ENCODE measurements at regions not wholly inside any gene's neighbourhood (a gene's known extent, or its start where the extent isn't known, plus 50 kb on each side); places are given as distances from the start of the nearest gene placed in this dataset.

- Mint-ChIP-seq H3K4me3 (no peak overlapping the region), H3K27ac (no peak overlapping the region), H3K36me3 (peaks cover 0 to 4% of the 10 kb centered on the region in 2 donors), H3K27me3 (peaks cover 0 to 1% of the 10 kb centered on the region in 2 donors), H3K9me3 (peaks cover 0 to 21% (median 9%) of the 10 kb centered on the region in 8 donors), H3K4me1 (no peaks in the 10 kb centered on the region)
- intact Hi-C loops (cut with micrococcal nuclease), result no loop called here
- Histone ChIP-seq H3K36me3 (ENCODE audit: insufficient read depth, low read length) (no peaks in the 10 kb centered on the region), H3K27me3 (ENCODE audit: insufficient read depth, low read length) (no peaks in the 10 kb centered on the region), H3K4me1 (ENCODE audit: insufficient read depth, low read length) (no peaks in the 10 kb centered on the region), H3K27ac (ENCODE audit: low read depth, low read length) (no peak overlapping the region), H3K9me3 (ENCODE audit: control insufficient read depth in 1 of 2, low read length in 2 of 2) (peaks cover 0 to 4% of the 10 kb centered on the region in 2 donors), H3K4me3 (ENCODE audit: low read length in 2 of 2) (no peak overlapping the region)
- DNase-seq, result no peak
- CTCF ChIA-PET (ENCODE audit: partially characterized antibody), result no interaction called here
- POLR2A ChIA-PET (ENCODE audit: partially characterized antibody), result no interaction called here
Observed at GRCh38 chr6:132227904-132228303, 173.4 kb downstream of the MOXD1 start.

GRCh38 chr6:132224943-132225342 is 176.3 kb downstream of the MOXD1 start:
- Histone ChIP-seq H3K27me3 (ENCODE audit: insufficient read depth, low read length) (no peaks in the 10 kb centered on the region), H3K9me3 (ENCODE audit: control insufficient read depth in 1 of 2, low read length in 2 of 2) (peaks cover 0 to 4% of the 10 kb centered on the region in 2 donors), H3K4me3 (ENCODE audit: low read length in 2 of 2) (no peak overlapping the region), H3K4me1 (ENCODE audit: insufficient read depth, low read length) (no peaks in the 10 kb centered on the region), H3K27ac (ENCODE audit: low read depth, low read length) (no peak overlapping the region), H3K36me3 (ENCODE audit: insufficient read depth, low read length) (no peaks in the 10 kb centered on the region)
- no peak overlapping the region for H3K4me3 Mint-ChIP-seq
- H3K27ac Mint-ChIP-seq, result no peak overlapping the region
- H3K27me3 Mint-ChIP-seq, result peaks cover 0 to 1% of the 10 kb centered on the region in 2 donors
- ChIA-PET CTCF (ENCODE audit: partially characterized antibody) (no interaction called here), POLR2A (ENCODE audit: partially characterized antibody) (no interaction called here)
- DNase-seq, result no peak
- intact Hi-C loops (cut with micrococcal nuclease), result no loop called here
- peaks cover 0 to 4% of the 10 kb centered on the region in 2 donors for H3K36me3 Mint-ChIP-seq
- H3K4me1 Mint-ChIP-seq, result no peaks in the 10 kb centered on the region
- H3K9me3 Mint-ChIP-seq, result peaks cover 0 to 21% (median 9%) of the 10 kb centered on the region in 8 donors

GRCh38 chr6:132220800-132221199 is 180.5 kb downstream of the MOXD1 start:
- no peaks in the 10 kb centered on the region for H3K4me1 ChIP-seq (ENCODE audit: insufficient read depth, low read length)
- no peak overlapping the region for H3K4me3 Mint-ChIP-seq
- no peak overlapping the region for H3K27ac Mint-ChIP-seq
- POLR2A ChIA-PET (ENCODE audit: partially characterized antibody), result no interaction called here
- CTCF ChIA-PET (ENCODE audit: partially characterized antibody), result interaction anchor here (1.3 to 1.5 kb wide), 2 partner anchors 59 to 306 kb away, joined by 4 to 6 read pairs; no protein-coding TSS in a partner anchor
- no peak for DNase-seq
- H3K4me1 Mint-ChIP-seq, result no peaks in the 10 kb centered on the region
- H3K36me3 Mint-ChIP-seq, result no peaks in the 10 kb centered on the region
- no peaks in the 10 kb centered on the region for H3K27me3 ChIP-seq (ENCODE audit: insufficient read depth, low read length)
- peaks cover 1 to 2% of the 10 kb centered on the region in 2 donors for H3K27me3 Mint-ChIP-seq
- no peaks in the 10 kb centered on the region for H3K36me3 ChIP-seq (ENCODE audit: insufficient read depth, low read length)
- H3K9me3 Mint-ChIP-seq, result peaks cover 0 to 12% (median 5%) of the 10 kb centered on the region in 8 donors
- intact Hi-C loops (cut with micrococcal nuclease), result no loop called here
- no peak overlapping the region for H3K4me3 ChIP-seq (ENCODE audit: low read length in 2 of 2)
- H3K9me3 ChIP-seq (ENCODE audit: control insufficient read depth in 1 of 2, low read length in 2 of 2), result no peaks in the 10 kb centered on the region
- no peak overlapping the region for H3K27ac ChIP-seq (ENCODE audit: low read depth, low read length)

- Mint-ChIP-seq H3K4me1 (no peaks in the 10 kb centered on the region), H3K36me3 (no peaks in the 10 kb centered on the region), H3K4me3 (no peak overlapping the region), H3K9me3 (peaks cover 0 to 8% (median 3%) of the 10 kb centered on the region in 8 donors), H3K27me3 (peaks cover 2 to 4% of the 10 kb centered on the region in 2 donors), H3K27ac (no peak overlapping the region)
- POLR2A ChIA-PET (ENCODE audit: partially characterized antibody), result no interaction called here
- CTCF ChIA-PET (ENCODE audit: partially characterized antibody), result no interaction called here
- Histone ChIP-seq H3K4me1 (ENCODE audit: insufficient read depth, low read length) (no peaks in the 10 kb centered on the region), H3K4me3 (ENCODE audit: low read length in 2 of 2) (no peak overlapping the region), H3K27me3 (ENCODE audit: insufficient read depth, low read length) (no peaks in the 10 kb centered on the region), H3K27ac (ENCODE audit: low read depth, low read length) (no peak overlapping the region), H3K36me3 (ENCODE audit: insufficient read depth, low read length) (no peaks in the 10 kb centered on the region), H3K9me3 (ENCODE audit: control insufficient read depth in 1 of 2, low read length in 2 of 2) (no peaks in the 10 kb centered on the region)
- DNase-seq, result no peak
- intact Hi-C loops (cut with micrococcal nuclease), result loop anchor here (5.0 kb wide), 1 partner anchor 1333 kb away; no protein-coding TSS in a partner anchor
Observed at GRCh38 chr6:132219901-132220300, 181.4 kb downstream of the MOXD1 start.

- CTCF ChIA-PET (ENCODE audit: partially characterized antibody), result interaction anchor here (1.3 to 2.1 kb wide), 2 partner anchors 61 to 303 kb away, joined by 5 to 7 read pairs; no protein-coding TSS in a partner anchor
Observed at GRCh38 chr6:132218059-132218696, 183.1 kb downstream of the MOXD1 start.

GRCh38 chr6:132215805-132216204 is 185.5 kb downstream of the MOXD1 start:
- intact Hi-C loops (cut with micrococcal nuclease), result loop anchor here (5.0 kb wide), 1 partner anchor 1329 kb away; no protein-coding TSS in a partner anchor
- Histone ChIP-seq H3K9me3 (ENCODE audit: control insufficient read depth in 1 of 2, low read length in 2 of 2) (no peaks in the 10 kb centered on the region), H3K4me3 (ENCODE audit: low read length in 2 of 2) (no peak overlapping the region), H3K4me1 (ENCODE audit: insufficient read depth, low read length) (no peaks in the 10 kb centered on the region), H3K27me3 (ENCODE audit: insufficient read depth, low read length) (no peaks in the 10 kb centered on the region), H3K27ac (ENCODE audit: low read depth, low read length) (no peak overlapping the region), H3K36me3 (ENCODE audit: insufficient read depth, low read length) (no peaks in the 10 kb centered on the region)
- no peaks in the 10 kb centered on the region for H3K36me3 Mint-ChIP-seq
- no peaks in the 10 kb centered on the region for H3K9me3 Mint-ChIP-seq
- H3K4me1 Mint-ChIP-seq, result no peaks in the 10 kb centered on the region
- H3K27ac Mint-ChIP-seq, result no peak overlapping the region
- no peak overlapping the region for H3K4me3 Mint-ChIP-seq
- CTCF ChIA-PET (ENCODE audit: partially characterized antibody), result interaction anchor here (0.7 kb wide), 1 partner anchor 114 kb away, joined by 3 read pairs; no protein-coding TSS in a partner anchor
- POLR2A ChIA-PET (ENCODE audit: partially characterized antibody), result no interaction called here
- peaks cover 3 to 8% of the 10 kb centered on the region in 2 donors for H3K27me3 Mint-ChIP-seq
- no peak for DNase-seq

More at GRCh38 chr6:132218059-132218696, 183.1 kb downstream of the MOXD1 start:
- Mint-ChIP-seq H3K27me3 (peaks cover 3 to 5% of the 10 kb centered on the region in 2 donors), H3K4me1 (no peaks in the 10 kb centered on the region), H3K27ac (no peak overlapping the region), H3K9me3 (no peaks in the 10 kb centered on the region), H3K36me3 (no peaks in the 10 kb centered on the region), H3K4me3 (no peak overlapping the region)
- Histone ChIP-seq H3K4me3 (ENCODE audit: low read length in 2 of 2) (no peak overlapping the region), H3K36me3 (ENCODE audit: insufficient read depth, low read length) (no peaks in the 10 kb centered on the region), H3K4me1 (ENCODE audit: insufficient read depth, low read length) (no peaks in the 10 kb centered on the region), H3K27me3 (ENCODE audit: insufficient read depth, low read length) (no peaks in the 10 kb centered on the region), H3K9me3 (ENCODE audit: control insufficient read depth in 1 of 2, low read length in 2 of 2) (no peaks in the 10 kb centered on the region), H3K27ac (ENCODE audit: low read depth, low read length) (no peak overlapping the region)
- POLR2A ChIA-PET (ENCODE audit: partially characterized antibody), result no interaction called here
- intact Hi-C loops (cut with micrococcal nuclease), result loop anchor here (1.0 to 5.0 kb wide), 2 partner anchors 303 to 1331 kb away; no protein-coding TSS in a partner anchor
- no peak for DNase-seq

- H3K36me3 ChIP-seq (ENCODE audit: insufficient read depth, low read length), result no peaks in the 10 kb centered on the region
- H3K4me3 ChIP-seq (ENCODE audit: low read length in 2 of 2), result no peak overlapping the region
- no peaks in the 10 kb centered on the region for H3K4me1 ChIP-seq (ENCODE audit: insufficient read depth, low read length)
- H3K9me3 ChIP-seq (ENCODE audit: control insufficient read depth in 1 of 2, low read length in 2 of 2), result no peaks in the 10 kb centered on the region
- H3K4me3 Mint-ChIP-seq, result no peak overlapping the region
- intact Hi-C loops (cut with micrococcal nuclease), result loop anchor here (5.0 kb wide), 1 partner anchor 1327 kb away; no protein-coding TSS in a partner anchor
- H3K27me3 ChIP-seq (ENCODE audit: insufficient read depth, low read length), result no peaks in the 10 kb centered on the region
- H3K27me3 Mint-ChIP-seq, result peaks cover 3 to 8% of the 10 kb centered on the region in 2 donors
- no peaks in the 10 kb centered on the region for H3K36me3 Mint-ChIP-seq
- H3K27ac Mint-ChIP-seq, result no peak overlapping the region
- no peak for DNase-seq
- no peaks in the 10 kb centered on the region for H3K9me3 Mint-ChIP-seq
- POLR2A ChIA-PET (ENCODE audit: partially characterized antibody), result no interaction called here
- H3K4me1 Mint-ChIP-seq, result no peaks in the 10 kb centered on the region
- CTCF ChIA-PET (ENCODE audit: partially characterized antibody), result no interaction called here
- no peak overlapping the region for H3K27ac ChIP-seq (ENCODE audit: low read depth, low read length)
Observed at GRCh38 chr6:132214716-132215115, 186.6 kb downstream of the MOXD1 start.

Measured in CD4-positive, alpha-beta memory T cell (primary cell).